Suprapubic skin (tissue), 4 donors: ENCODE measurements at regions not wholly inside any gene's neighbourhood (a gene's known extent, or its start where the extent isn't known, plus 50 kb on each side); places are given as distances from the start of the nearest gene placed in this dataset.

Experiments used
- EP300 ChIP-seq: sonication (generic); formaldehyde crosslinking; IDR thresholded peaks from one replicate; pipeline ENCODE4 v1.6.1; 2017; ENCODE audit warnings: antibody characterized with exemption
- POLR2A ChIP-seq, 2 donors: fragments of 450-650 bp; IDR thresholded peaks; one replicate each; pipeline ENCODE4 v1.6.1; 2017; ENCODE audit warnings: antibody characterized with exemption in 2 of 2, mild to moderate bottlenecking in 2 of 2, moderate library complexity in 2 of 2
- POLR2AphosphoS5 ChIP-seq, 3 donors: sonication (generic); formaldehyde crosslinking; IDR thresholded peaks; one replicate each; pipeline ENCODE4 v1.6.1; 2017; ENCODE audit warnings: antibody characterized with exemption in 3 of 3
- TF ChIP-seq, protein P1 (sequence below), 2 donors: fragments of 200-600 bp in 1 of 2; fragments of 450-650 bp in 1 of 2; sonication (generic) in 1 of 2; IDR thresholded peaks; one replicate each; pipeline ENCODE4 v1.5.1; 2016 to 2019; ENCODE audit warnings: antibody characterized with exemption in 2 of 2, mild to moderate bottlenecking in 1 of 2, moderate library complexity in 1 of 2

GRCh38 chr12:41950455-41950854 is 194.2 kb downstream of the GXYLT1 start:
- TF ChIP-seq, protein P1, sequence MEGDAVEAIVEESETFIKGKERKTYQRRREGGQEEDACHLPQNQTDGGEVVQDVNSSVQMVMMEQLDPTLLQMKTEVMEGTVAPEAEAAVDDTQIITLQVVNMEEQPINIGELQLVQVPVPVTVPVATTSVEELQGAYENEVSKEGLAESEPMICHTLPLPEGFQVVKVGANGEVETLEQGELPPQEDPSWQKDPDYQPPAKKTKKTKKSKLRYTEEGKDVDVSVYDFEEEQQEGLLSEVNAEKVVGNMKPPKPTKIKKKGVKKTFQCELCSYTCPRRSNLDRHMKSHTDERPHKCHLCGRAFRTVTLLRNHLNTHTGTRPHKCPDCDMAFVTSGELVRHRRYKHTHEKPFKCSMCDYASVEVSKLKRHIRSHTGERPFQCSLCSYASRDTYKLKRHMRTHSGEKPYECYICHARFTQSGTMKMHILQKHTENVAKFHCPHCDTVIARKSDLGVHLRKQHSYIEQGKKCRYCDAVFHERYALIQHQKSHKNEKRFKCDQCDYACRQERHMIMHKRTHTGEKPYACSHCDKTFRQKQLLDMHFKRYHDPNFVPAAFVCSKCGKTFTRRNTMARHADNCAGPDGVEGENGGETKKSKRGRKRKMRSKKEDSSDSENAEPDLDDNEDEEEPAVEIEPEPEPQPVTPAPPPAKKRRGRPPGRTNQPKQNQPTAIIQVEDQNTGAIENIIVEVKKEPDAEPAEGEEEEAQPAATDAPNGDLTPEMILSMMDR (IDR thresholded peaks at IDR 0.05): no peak
- TF ChIP-seq POLR2A (IDR thresholded peaks at IDR 0.05): no peak
- TF ChIP-seq EP300: no peak
- TF ChIP-seq POLR2AphosphoS5 (IDR thresholded peaks at IDR 0.05): no peak
